GM04503 (cell line): ENCODE measurements at regions not wholly inside any gene's neighbourhood (a gene's known extent, or its start where the extent isn't known, plus 50 kb on each side); places are given as distances from the start of the nearest gene placed in this dataset.

ENCODE experiments used
- DNase-seq: peaks from one replicate; pipeline ENCODE4 v3.0.0-alpha.2; 2012; ENCODE audit warnings: low read depth

- no peak for DNase-seq
Measured at GRCh38 chr1:5750186-5751162, 241.8 kb downstream of the NPHP4 start.

GRCh38 chr1:5748286-5749225 lies 243.7 kb downstream of the NPHP4 start:
- no peak for DNase-seq

GRCh38 chr1:5747426-5748285 lies 244.6 kb downstream of the NPHP4 start:
- DNase-seq = no peak

- DNase-seq = no peak
Measured at GRCh38 chr1:5746611-5747425, 245.4 kb downstream of the NPHP4 start.

GRCh38 chr1:5745800-5746610 lies 246.2 kb downstream of the NPHP4 start:
- peak; percentile 0 for DNase-seq

- DNase-seq = no peak
Measured at GRCh38 chr1:5744911-5745799, 247.1 kb downstream of the NPHP4 start.

GRCh38 chr1:5744341-5744740 lies 247.9 kb downstream of the NPHP4 start:
- DNase-seq = no peak

GRCh38 chr1:5743435-5744095 lies 248.7 kb downstream of the NPHP4 start:
- no peak for DNase-seq

- DNase-seq = no peak
Measured at GRCh38 chr1:5742801-5743200, 249.4 kb downstream of the NPHP4 start.

- no peak for DNase-seq
Measured at GRCh38 chr1:5742032-5742431, 250.2 kb downstream of the NPHP4 start.

- no peak for DNase-seq
Measured at GRCh38 chr1:5740865-5741860, 251.1 kb downstream of the NPHP4 start.

- DNase-seq = no peak
Measured at GRCh38 chr1:5740450-5740849, 251.8 kb downstream of the NPHP4 start.

GRCh38 chr1:5739561-5740078 lies 252.6 kb downstream of the NPHP4 start:
- no peak for DNase-seq

GRCh38 chr1:5738911-5739462 lies 253.2 kb downstream of the NPHP4 start:
- DNase-seq = no peak

- no peak for DNase-seq
Measured at GRCh38 chr1:5737081-5737480, 255.1 kb downstream of the NPHP4 start.

- DNase-seq = no peak
Measured at GRCh38 chr1:5734996-5735395, 257.2 kb downstream of the NPHP4 start.

GRCh38 chr1:5734414-5734813 lies 257.8 kb downstream of the NPHP4 start:
- DNase-seq = no peak
